Gastroesophageal sphincter (tissue), 4 donors: ENCODE measurements at regions not wholly inside any gene's neighbourhood (a gene's known extent, or its start where the extent isn't known, plus 50 kb on each side); places are given as distances from the start of the nearest gene placed in this dataset.
"Not testable (repeated sequence)": the region's sequence is repeated elsewhere in the genome, so short reads cannot be mapped to it uniquely, and the experiment has no call there.

Source experiments
- ATAC-seq: fragments of 150-250 bp; one replicate; pipeline ENCODE4 v1.9.1; 2016; ENCODE audit warnings: mild to moderate bottlenecking, moderate library complexity
- H3K27ac ChIP-seq, 4 donors: fragments of 200-600 bp; sonication (generic) in 3 of 4; 1 replicate in 3 of 4; 2 replicates in 1 of 4; pipeline ENCODE4 v1.5.1; 2016 to 2019
- H3K27me3 ChIP-seq: fragments of 200-600 bp; sonication (generic); one replicate; pipeline ENCODE4 v1.5.1; 2019
- H3K36me3 ChIP-seq, 2 donors: fragments of 200-600 bp; sonication (generic); one replicate each; pipeline ENCODE4 v1.5.1; 2019; ENCODE audit warnings: control low read depth in 1 of 2
- H3K4me1 ChIP-seq, 3 donors: fragments of 200-600 bp; sonication (generic); 1 replicate in 2 of 3; 2 replicates in 1 of 3; pipeline ENCODE4 v1.5.1; 2016 to 2019; ENCODE audit warnings: control low read depth in 2 of 3
- H3K4me3 ChIP-seq, 2 donors: fragments of 200-600 bp; sonication (generic); one replicate each; pipeline ENCODE4 v1.5.1; 2019; ENCODE audit warnings: mild to moderate bottlenecking in 1 of 2, moderate library complexity in 1 of 2
- H3K9me3 ChIP-seq, 3 donors: fragments of 200-600 bp; sonication (generic); one replicate each; pipeline ENCODE4 v1.5.1; 2017 to 2019; ENCODE audit warnings: control low read depth in 2 of 3
- CTCF ChIP-seq, 4 experiments: fragments of 200-600 bp in 2 of 4; fragments of 450-650 bp in 2 of 4; sonication (generic) in 1 of 4; IDR thresholded peaks; one replicate each; pipeline ENCODE4 v1.5.1; 2017 to 2019; ENCODE audit warnings: antibody characterized with exemption in 4 of 4, mild to moderate bottlenecking in 2 of 4, moderate library complexity in 2 of 4
- EP300 ChIP-seq: sonication (generic); formaldehyde crosslinking; IDR thresholded peaks from one replicate; pipeline ENCODE4 v1.6.1; 2017; ENCODE audit warnings: antibody characterized with exemption, mild to moderate bottlenecking
- POLR2A ChIP-seq, 2 donors: fragments of 450-650 bp; IDR thresholded peaks; one replicate each; pipeline ENCODE4 v1.6.1; 2017; ENCODE audit warnings: antibody characterized with exemption in 2 of 2, mild to moderate bottlenecking in 2 of 2, moderate library complexity in 1 of 2
- POLR2AphosphoS5 ChIP-seq: sonication (generic); formaldehyde crosslinking; IDR thresholded peaks from one replicate; pipeline ENCODE4 v1.6.1; 2017; ENCODE audit warnings: antibody characterized with exemption
- WGBS, 2 donors: methylation state at CpG; one replicate each; pipeline ENCODE4 v1.1.5; 2018; ENCODE audit warnings: low coverage in 1 of 2; 5-methylcytosine and 5-hydroxymethylcytosine counted together

GRCh38 chr17:6257336-6257735 lies 177.6 kb downstream of the AIPL1 start:
- H3K27ac ChIP-seq: no peak overlapping the region
- no peaks in the 10 kb centered on the region for H3K4me1 ChIP-seq
- peaks cover 53% of the 10 kb centered on the region for H3K27me3 ChIP-seq
- no peaks in the 10 kb centered on the region for H3K9me3 ChIP-seq
- no peaks in the 10 kb centered on the region for H3K36me3 ChIP-seq
- H3K4me3 ChIP-seq: no peak overlapping the region
- TF ChIP-seq CTCF (IDR thresholded peaks at IDR 0.05) (no peak), EP300 (no peak), POLR2A (IDR thresholded peaks at IDR 0.05) (no peak), POLR2AphosphoS5 (no peak)
- no peak for ATAC-seq
- WGBS, 2 donors: 7 to 63% methylated on average over 11 of the region's 11 CpGs

- no peak overlapping the region for H3K4me3 ChIP-seq
- ATAC-seq: no peak
- no peak overlapping the region for H3K27ac ChIP-seq
- H3K9me3 ChIP-seq: no peaks in the 10 kb centered on the region
- H3K27me3 ChIP-seq: peaks cover 44% of the 10 kb centered on the region
- no peaks in the 10 kb centered on the region for H3K36me3 ChIP-seq
- no peaks in the 10 kb centered on the region for H3K4me1 ChIP-seq
- TF ChIP-seq CTCF (IDR thresholded peaks at IDR 0.05) (no peak), EP300 (no peak), POLR2AphosphoS5 (no peak), POLR2A (IDR thresholded peaks at IDR 0.05) (no peak)
Observed at GRCh38 chr17:6255322-6255721, 179.6 kb downstream of the AIPL1 start.

- H3K4me3 ChIP-seq: no peak overlapping the region
- 67 to 80% methylated on average over 1 to 5 of the region's 5 CpGs for WGBS, 2 donors
- no peak overlapping the region for H3K27ac ChIP-seq
- TF ChIP-seq POLR2A (IDR thresholded peaks at IDR 0.05): no peak
- no peak for TF ChIP-seq POLR2AphosphoS5
- TF ChIP-seq CTCF (IDR thresholded peaks at IDR 0.05): no peak
- no peak for TF ChIP-seq EP300
- peaks cover 39% of the 10 kb centered on the region for H3K27me3 ChIP-seq
- no peaks in the 10 kb centered on the region for H3K36me3 ChIP-seq
- no peaks in the 10 kb centered on the region for H3K9me3 ChIP-seq
- no peak for ATAC-seq
- H3K4me1 ChIP-seq: no peaks in the 10 kb centered on the region
Observed at GRCh38 chr17:6254036-6254435, 180.9 kb downstream of the AIPL1 start.

- not testable (repeated sequence) for H3K27ac ChIP-seq, H3K9me3 ChIP-seq, H3K36me3 ChIP-seq, ATAC-seq, H3K4me1 ChIP-seq, H3K4me3 ChIP-seq
- 68 to 74% methylated on average over 3 to 4 of the region's 5 CpGs for WGBS, 2 donors
- peaks cover 32% of the 10 kb centered on the region for H3K27me3 ChIP-seq
Observed at GRCh38 chr17:6251640-6252039, 181.5 kb downstream of the WSCD1 start.

- WGBS, 2 donors: 8 to 49% methylated on average over 1 to 3 of the region's 5 CpGs
- Histone ChIP-seq H3K27ac (no peak overlapping the region), H3K9me3 (no peaks in the 10 kb centered on the region), H3K27me3 (peaks cover 31% of the 10 kb centered on the region), H3K4me1 (no peaks in the 10 kb centered on the region), H3K36me3 (no peaks in the 10 kb centered on the region), H3K4me3 (no peak overlapping the region)
- ATAC-seq: no peak
- TF ChIP-seq POLR2AphosphoS5 (no peak), CTCF (IDR thresholded peaks at IDR 0.05) (no peak), EP300 (no peak), POLR2A (IDR thresholded peaks at IDR 0.05) (no peak)
Observed at GRCh38 chr17:6249732-6250131, 179.6 kb downstream of the WSCD1 start.

GRCh38 chr17:6248061-6248460 lies 177.9 kb downstream of the WSCD1 start:
- no peak overlapping the region for H3K4me3 ChIP-seq
- H3K36me3 ChIP-seq: no peaks in the 10 kb centered on the region
- H3K9me3 ChIP-seq: no peaks in the 10 kb centered on the region
- H3K27me3 ChIP-seq: peaks cover 38% of the 10 kb centered on the region
- H3K4me1 ChIP-seq: no peaks in the 10 kb centered on the region
- ATAC-seq: no peak
- no peak for TF ChIP-seq EP300
- no peak for TF ChIP-seq POLR2A (IDR thresholded peaks at IDR 0.05)
- TF ChIP-seq POLR2AphosphoS5: no peak
- no peak for TF ChIP-seq CTCF (IDR thresholded peaks at IDR 0.05)
- H3K27ac ChIP-seq: no peak overlapping the region
- 62 to 80% methylated on average over 3 to 4 of the region's 4 CpGs for WGBS, 2 donors
